GM23338 (cell line): ENCODE measurements at regions not wholly inside any gene's neighbourhood (a gene's known extent, or its start where the extent isn't known, plus 50 kb on each side); places are given as distances from the start of the nearest gene placed in this dataset.

Experiments used
- ATAC-seq: fragments of 200-7000 bp; cut with Tn5 transposase; 3 replicates; pipeline ENCODE4 v1.9.1; 2020
- DNase-seq: peaks from one replicate; pipeline ENCODE4 v3.0.0-alpha.2; 2015; ENCODE audit warnings: low spot score
- H2AFZ ChIP-seq: fragments of 200-600 bp; sonication (generic); 2 replicates; pipeline ENCODE4 v1.8.0; 2016; ENCODE audit warnings: antibody characterized with exemption, mild to moderate bottlenecking, moderate library complexity
- H3F3A ChIP-seq: fragments of 200-600 bp; sonication (generic); replicated peaks from 2 replicates; pipeline ENCODE4 v1.8.0; 2017; ENCODE audit warnings: antibody characterized with exemption, mixed run types, low read depth
- H3K27ac ChIP-seq: fragments of 200-600 bp; sonication (generic); 2 replicates; pipeline ENCODE4 v1.6.1; 2016; ENCODE audit warnings: low read depth
- H3K27me3 ChIP-seq: fragments of 200-600 bp; sonication (generic); 2 replicates; pipeline ENCODE4 v1.8.0; 2016; ENCODE audit warnings: mild to moderate bottlenecking, mixed run types, moderate library complexity; ENCODE audit not compliant: insufficient read depth
- H3K36me3 ChIP-seq: fragments of 200-600 bp; sonication (generic); 2 replicates; pipeline ENCODE4 v1.8.0; 2016; ENCODE audit warnings: mild to moderate bottlenecking; ENCODE audit not compliant: insufficient read depth
- H3K4me1 ChIP-seq: fragments of 200-600 bp; sonication (generic); 2 replicates; pipeline ENCODE4 v1.8.0; 2016; ENCODE audit warnings: mild to moderate bottlenecking, moderate library complexity; ENCODE audit not compliant: insufficient read depth
- H3K4me2 ChIP-seq: fragments of 200-600 bp; sonication (generic); 2 replicates; pipeline ENCODE4 v1.7.1; 2017; ENCODE audit warnings: mixed run types
- H3K4me3 ChIP-seq: fragments of 200-600 bp; sonication (generic); 2 replicates; pipeline ENCODE4 v1.6.1; 2016; ENCODE audit warnings: mixed run types
- H3K79me2 ChIP-seq: fragments of 200-600 bp; sonication (generic); replicated peaks from 2 replicates; pipeline ENCODE4 v1.8.0; 2017; ENCODE audit warnings: mild to moderate bottlenecking; ENCODE audit not compliant: insufficient read depth
- H3K9me2 ChIP-seq: fragments of 200-600 bp; sonication (generic); 2 replicates; pipeline ENCODE4 v1.8.0; 2017; ENCODE audit not compliant: insufficient read depth
- H4K20me1 ChIP-seq: fragments of 200-600 bp; sonication (generic); replicated peaks from 2 replicates; pipeline ENCODE4 v1.8.0; 2017; ENCODE audit warnings: mild to moderate bottlenecking; ENCODE audit not compliant: insufficient read depth
- H3K27ac Mint-ChIP-seq: 2 replicates; pipeline ENCODE4 v1.8.0; 2020; ENCODE audit warnings: inconsistent platforms, mild to moderate bottlenecking, moderate library complexity, mixed read lengths
- H3K27me3 Mint-ChIP-seq: 3 replicates; pipeline ENCODE4 v1.8.0; 2022; ENCODE audit warnings: low read depth, mild to moderate bottlenecking, moderate library complexity, mixed read lengths, inconsistent platforms; ENCODE audit not compliant: insufficient read depth, poor library complexity
- H3K36me3 Mint-ChIP-seq: 3 replicates; pipeline ENCODE4 v1.8.0; 2021; ENCODE audit warnings: low read depth, mild to moderate bottlenecking, inconsistent platforms, moderate library complexity, mixed read lengths
- H3K4me1 Mint-ChIP-seq: 3 replicates; pipeline ENCODE4 v1.8.0; 2020; ENCODE audit warnings: mild to moderate bottlenecking, inconsistent platforms, mixed read lengths
- H3K4me3 Mint-ChIP-seq: 3 replicates; pipeline ENCODE4 v1.8.0; 2021; ENCODE audit warnings: moderate library complexity, mild to moderate bottlenecking, inconsistent platforms, mixed read lengths
- H3K9me3 Mint-ChIP-seq: 3 replicates; pipeline ENCODE4 v1.8.0; 2020; ENCODE audit warnings: moderate library complexity, mild to moderate bottlenecking, inconsistent platforms, mixed read lengths
- CREB1 ChIP-seq: fragments of 250-450 bp; sonication (Bioruptor Pico); IDR thresholded peaks from 2 replicates; pipeline ENCODE4 v1.5.0; 2020; ENCODE audit warnings: low read depth, mild to moderate bottlenecking, moderate library complexity
- EZH2 ChIP-seq: fragments of 200-600 bp; sonication (generic); IDR thresholded peaks from one replicate; pipeline ENCODE4 v1.8.0; 2017; ENCODE audit warnings: antibody characterized with exemption, mild to moderate bottlenecking, low read depth; ENCODE audit not compliant: unreplicated experiment
- EZH2phosphoT487 ChIP-seq: fragments of 200-600 bp; sonication (generic); IDR thresholded peaks from one replicate; pipeline ENCODE4 v1.8.1; 2018; ENCODE audit warnings: antibody characterized with exemption; ENCODE audit not compliant: unreplicated experiment
- JUNB ChIP-seq: IDR thresholded peaks from one replicate; pipeline ENCODE4 v1.6.1; 2016; ENCODE audit warnings: antibody characterized with exemption; ENCODE audit not compliant: unreplicated experiment
- NANOG ChIP-seq: IDR thresholded peaks from 2 replicates; pipeline ENCODE4 v1.6.1; 2016; ENCODE audit warnings: antibody characterized with exemption, borderline replicate concordance
- POLR2AphosphoS5 ChIP-seq: IDR thresholded peaks from 2 replicates; pipeline ENCODE4 v1.6.1; 2016; ENCODE audit warnings: antibody characterized with exemption, low read depth
- STAT1 ChIP-seq: IDR thresholded peaks from one replicate; pipeline ENCODE4 v1.6.1; 2016; ENCODE audit warnings: antibody characterized with exemption; ENCODE audit not compliant: unreplicated experiment
- ZNF114 ChIP-seq: fragments of 250-450 bp; sonication (Bioruptor Pico); IDR thresholded peaks from 2 replicates; pipeline ENCODE4 v1.5.0; 2020; ENCODE audit warnings: mild to moderate bottlenecking, moderate library complexity
- ZNF331 ChIP-seq: fragments of 250-450 bp; sonication (Bioruptor Pico); IDR thresholded peaks from 2 replicates; pipeline ENCODE4 v1.5.0; 2020; ENCODE audit warnings: low read depth, mild to moderate bottlenecking, moderate library complexity
- ZNF462 ChIP-seq: fragments of 250-450 bp; sonication (Bioruptor Pico); IDR thresholded peaks from 2 replicates; pipeline ENCODE4 v1.5.0; 2020; ENCODE audit warnings: mild to moderate bottlenecking, moderate library complexity
- TF ChIP-seq, protein P1 (sequence below), 2 experiments: fragments of 200-600 bp in 1 of 2; sonication (generic) in 1 of 2; conservative IDR thresholded peaks; 2 replicates each; pipeline versions ENCODE4 v1.5.1 to v1.6.1; 2016 to 2017; ENCODE audit warnings: antibody characterized with exemption in 2 of 2, low read depth in 2 of 2, mild to moderate bottlenecking in 2 of 2, moderate library complexity in 1 of 2
- TF ChIP-seq, protein P2 (sequence below): IDR thresholded peaks from 2 replicates; pipeline ENCODE4 v1.6.1; 2016; ENCODE audit warnings: antibody characterized with exemption
- TF ChIP-seq, protein P3 (sequence below): IDR thresholded peaks from one replicate; pipeline ENCODE4 v1.6.1; 2018; ENCODE audit warnings: antibody characterized with exemption; ENCODE audit not compliant: unreplicated experiment

DNA sequence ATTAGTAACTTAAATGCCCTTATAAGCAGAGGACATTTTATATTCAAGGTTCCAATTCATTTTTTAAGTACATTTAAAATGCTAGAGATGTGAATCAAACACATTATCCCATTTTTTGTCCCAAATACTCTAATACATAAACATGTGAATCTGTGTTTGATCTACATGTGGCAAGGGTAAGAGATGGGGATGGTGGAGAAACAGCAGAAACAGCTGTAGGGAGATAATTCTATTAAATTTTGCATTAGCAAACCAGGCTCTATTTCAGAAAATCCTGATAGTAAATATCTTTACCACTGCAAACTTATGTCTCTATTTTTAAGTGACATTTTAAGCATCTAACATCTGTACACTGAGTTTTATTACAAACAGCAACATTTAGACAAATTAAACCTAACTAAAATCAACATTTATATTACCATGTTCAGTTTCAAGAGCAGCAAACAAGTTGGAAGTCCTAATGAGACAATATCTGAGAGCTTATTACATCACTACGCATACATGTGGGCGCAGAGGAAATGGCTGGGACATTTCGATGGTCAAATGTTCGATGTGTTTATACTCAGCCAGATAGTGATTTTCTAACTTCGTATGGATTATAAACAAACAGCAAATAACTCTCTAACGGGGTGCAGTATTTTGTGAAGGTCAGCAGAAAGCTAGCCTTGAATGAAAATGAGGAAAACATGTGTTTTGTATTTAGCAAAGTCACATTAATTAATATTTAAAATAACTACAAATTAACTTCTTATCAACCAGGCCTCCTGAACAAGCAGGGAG is 165.1 kb downstream of the GJA1 start:
- H3K9me3 Mint-ChIP-seq = no peaks in the 10 kb centered on the region
- Histone ChIP-seq H3K27ac (no peak overlapping the region), H4K20me1 (no peaks in the 10 kb centered on the region), H2AFZ (no peak overlapping the region; the same call in 1 of the 2 replicates), H3K4me1 (no peaks in the 10 kb centered on the region), H3K27me3 (no peaks in the 10 kb centered on the region), H3K9me2 (no peaks in the 10 kb centered on the region), H3K4me3 (no peak overlapping the region), H3K4me2 (no peak overlapping the region), H3K36me3 (no peaks in the 10 kb centered on the region), H3F3A (no peaks in the 10 kb centered on the region), H3K79me2 (no peaks in the 10 kb centered on the region)
- H3K27ac Mint-ChIP-seq = no peak overlapping the region
- H3K36me3 Mint-ChIP-seq = no peaks in the 10 kb centered on the region
- H3K4me1 Mint-ChIP-seq = no peaks in the 10 kb centered on the region
- no peaks in the 10 kb centered on the region for H3K27me3 Mint-ChIP-seq
- no peak overlapping the region for H3K4me3 Mint-ChIP-seq
- ATAC-seq (no peak), DNase-seq (no peak)
- TF ChIP-seq EZH2 (no peak), POLR2AphosphoS5 (no peak), ZNF462 (CRISPR knock-in tag) (no peak), NANOG (no peak), ZNF114 (CRISPR knock-in tag) (no peak), JUNB (no peak), STAT1 (no peak), EZH2phosphoT487 (no peak), CREB1 (CRISPR knock-in tag) (no peak), ZNF331 (CRISPR knock-in tag) (no peak)
- TF ChIP-seq, protein P1, sequence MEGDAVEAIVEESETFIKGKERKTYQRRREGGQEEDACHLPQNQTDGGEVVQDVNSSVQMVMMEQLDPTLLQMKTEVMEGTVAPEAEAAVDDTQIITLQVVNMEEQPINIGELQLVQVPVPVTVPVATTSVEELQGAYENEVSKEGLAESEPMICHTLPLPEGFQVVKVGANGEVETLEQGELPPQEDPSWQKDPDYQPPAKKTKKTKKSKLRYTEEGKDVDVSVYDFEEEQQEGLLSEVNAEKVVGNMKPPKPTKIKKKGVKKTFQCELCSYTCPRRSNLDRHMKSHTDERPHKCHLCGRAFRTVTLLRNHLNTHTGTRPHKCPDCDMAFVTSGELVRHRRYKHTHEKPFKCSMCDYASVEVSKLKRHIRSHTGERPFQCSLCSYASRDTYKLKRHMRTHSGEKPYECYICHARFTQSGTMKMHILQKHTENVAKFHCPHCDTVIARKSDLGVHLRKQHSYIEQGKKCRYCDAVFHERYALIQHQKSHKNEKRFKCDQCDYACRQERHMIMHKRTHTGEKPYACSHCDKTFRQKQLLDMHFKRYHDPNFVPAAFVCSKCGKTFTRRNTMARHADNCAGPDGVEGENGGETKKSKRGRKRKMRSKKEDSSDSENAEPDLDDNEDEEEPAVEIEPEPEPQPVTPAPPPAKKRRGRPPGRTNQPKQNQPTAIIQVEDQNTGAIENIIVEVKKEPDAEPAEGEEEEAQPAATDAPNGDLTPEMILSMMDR (conservative IDR thresholded peaks at IDR 0.05; ENCODE audit: low read depth in 2 of 2) = no peak
- TF ChIP-seq, protein P2, sequence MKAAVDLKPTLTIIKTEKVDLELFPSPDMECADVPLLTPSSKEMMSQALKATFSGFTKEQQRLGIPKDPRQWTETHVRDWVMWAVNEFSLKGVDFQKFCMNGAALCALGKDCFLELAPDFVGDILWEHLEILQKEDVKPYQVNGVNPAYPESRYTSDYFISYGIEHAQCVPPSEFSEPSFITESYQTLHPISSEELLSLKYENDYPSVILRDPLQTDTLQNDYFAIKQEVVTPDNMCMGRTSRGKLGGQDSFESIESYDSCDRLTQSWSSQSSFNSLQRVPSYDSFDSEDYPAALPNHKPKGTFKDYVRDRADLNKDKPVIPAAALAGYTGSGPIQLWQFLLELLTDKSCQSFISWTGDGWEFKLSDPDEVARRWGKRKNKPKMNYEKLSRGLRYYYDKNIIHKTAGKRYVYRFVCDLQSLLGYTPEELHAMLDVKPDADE = no peak
- TF ChIP-seq, protein P3, sequence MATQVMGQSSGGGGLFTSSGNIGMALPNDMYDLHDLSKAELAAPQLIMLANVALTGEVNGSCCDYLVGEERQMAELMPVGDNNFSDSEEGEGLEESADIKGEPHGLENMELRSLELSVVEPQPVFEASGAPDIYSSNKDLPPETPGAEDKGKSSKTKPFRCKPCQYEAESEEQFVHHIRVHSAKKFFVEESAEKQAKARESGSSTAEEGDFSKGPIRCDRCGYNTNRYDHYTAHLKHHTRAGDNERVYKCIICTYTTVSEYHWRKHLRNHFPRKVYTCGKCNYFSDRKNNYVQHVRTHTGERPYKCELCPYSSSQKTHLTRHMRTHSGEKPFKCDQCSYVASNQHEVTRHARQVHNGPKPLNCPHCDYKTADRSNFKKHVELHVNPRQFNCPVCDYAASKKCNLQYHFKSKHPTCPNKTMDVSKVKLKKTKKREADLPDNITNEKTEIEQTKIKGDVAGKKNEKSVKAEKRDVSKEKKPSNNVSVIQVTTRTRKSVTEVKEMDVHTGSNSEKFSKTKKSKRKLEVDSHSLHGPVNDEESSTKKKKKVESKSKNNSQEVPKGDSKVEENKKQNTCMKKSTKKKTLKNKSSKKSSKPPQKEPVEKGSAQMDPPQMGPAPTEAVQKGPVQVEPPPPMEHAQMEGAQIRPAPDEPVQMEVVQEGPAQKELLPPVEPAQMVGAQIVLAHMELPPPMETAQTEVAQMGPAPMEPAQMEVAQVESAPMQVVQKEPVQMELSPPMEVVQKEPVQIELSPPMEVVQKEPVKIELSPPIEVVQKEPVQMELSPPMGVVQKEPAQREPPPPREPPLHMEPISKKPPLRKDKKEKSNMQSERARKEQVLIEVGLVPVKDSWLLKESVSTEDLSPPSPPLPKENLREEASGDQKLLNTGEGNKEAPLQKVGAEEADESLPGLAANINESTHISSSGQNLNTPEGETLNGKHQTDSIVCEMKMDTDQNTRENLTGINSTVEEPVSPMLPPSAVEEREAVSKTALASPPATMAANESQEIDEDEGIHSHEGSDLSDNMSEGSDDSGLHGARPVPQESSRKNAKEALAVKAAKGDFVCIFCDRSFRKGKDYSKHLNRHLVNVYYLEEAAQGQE = no peak
